Peyer's patch (tissue), 4 donors: ENCODE measurements at regions not wholly inside any gene's neighbourhood (a gene's known extent, or its start where the extent isn't known, plus 50 kb on each side); places are given as distances from the start of the nearest gene placed in this dataset.

Experiments used
- DNase-seq, 3 donors: peaks; one replicate each; pipeline ENCODE4 v3.0.0-alpha.2; 2017 to 2019
- H3K27ac ChIP-seq, 4 donors: fragments of 200-600 bp; sonication (generic); one replicate each; pipeline ENCODE4 v1.5.1; 2016 to 2019
- H3K27me3 ChIP-seq, 2 donors: fragments of 200-600 bp; sonication (generic); one replicate each; pipeline ENCODE4 v1.5.1; 2019
- H3K36me3 ChIP-seq, 3 donors: fragments of 200-600 bp; sonication (generic); one replicate each; pipeline ENCODE4 v1.5.1; 2016 to 2019
- H3K4me1 ChIP-seq, 4 donors: fragments of 200-600 bp; sonication (generic); one replicate each; pipeline ENCODE4 v1.5.1; 2016 to 2019
- H3K4me3 ChIP-seq, 4 donors: fragments of 200-600 bp; sonication (generic); 1 replicate in 3 of 4; 2 replicates in 1 of 4; pipeline ENCODE4 v1.5.1; 2016 to 2019; ENCODE audit warnings: mild to moderate bottlenecking in 1 of 4
- H3K9me3 ChIP-seq, 4 donors: fragments of 200-600 bp; sonication (generic); one replicate each; pipeline ENCODE4 v1.5.1; 2016 to 2019; ENCODE audit warnings: mild to moderate bottlenecking in 1 of 4
- POLR2A ChIP-seq, 2 donors: fragments of 450-650 bp; IDR thresholded peaks; one replicate each; pipeline ENCODE4 v1.5.1; 2017; ENCODE audit warnings: antibody characterized with exemption in 2 of 2, mild to moderate bottlenecking in 2 of 2, moderate library complexity in 2 of 2
- TF ChIP-seq, protein P1 (sequence below), 6 experiments: fragments of 450-650 bp in 4 of 6; fragments of 200-600 bp in 2 of 6; sonication (generic) in 1 of 6; IDR thresholded peaks; one replicate each; pipeline ENCODE4 v1.5.1; 2017 to 2019; ENCODE audit warnings: antibody characterized with exemption in 6 of 6, mild to moderate bottlenecking in 3 of 6, moderate library complexity in 1 of 6

DNA sequence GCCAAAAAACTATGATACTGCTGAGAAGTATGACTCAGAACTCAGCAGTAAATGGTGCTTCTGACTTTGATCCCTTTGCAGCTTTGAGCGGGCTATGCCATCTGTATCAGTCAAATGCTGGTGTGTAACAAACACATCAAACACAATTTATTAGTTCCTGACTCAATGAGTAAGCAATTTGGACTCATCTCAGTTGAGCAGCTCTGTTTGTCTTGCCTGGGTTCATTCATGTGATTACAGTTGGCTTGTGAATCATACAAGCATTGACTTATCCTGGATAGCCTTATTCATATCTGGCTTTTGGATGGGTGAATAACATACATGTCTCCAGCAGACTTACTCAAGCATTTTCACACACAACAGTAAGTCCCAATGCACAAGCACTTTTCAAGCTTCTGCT lies 858.8 kb downstream of the METTL15 start:
- Histone ChIP-seq H3K4me3 (no peak overlapping the region), H3K27me3 (no peaks in the 10 kb centered on the region), H3K27ac (no peak overlapping the region), H3K36me3 (no peaks in the 10 kb centered on the region), H3K4me1 (no peaks in the 10 kb centered on the region), H3K9me3 (no peaks in the 10 kb centered on the region)
- no peak for TF ChIP-seq POLR2A (IDR thresholded peaks at IDR 0.05)
- TF ChIP-seq, protein P1, sequence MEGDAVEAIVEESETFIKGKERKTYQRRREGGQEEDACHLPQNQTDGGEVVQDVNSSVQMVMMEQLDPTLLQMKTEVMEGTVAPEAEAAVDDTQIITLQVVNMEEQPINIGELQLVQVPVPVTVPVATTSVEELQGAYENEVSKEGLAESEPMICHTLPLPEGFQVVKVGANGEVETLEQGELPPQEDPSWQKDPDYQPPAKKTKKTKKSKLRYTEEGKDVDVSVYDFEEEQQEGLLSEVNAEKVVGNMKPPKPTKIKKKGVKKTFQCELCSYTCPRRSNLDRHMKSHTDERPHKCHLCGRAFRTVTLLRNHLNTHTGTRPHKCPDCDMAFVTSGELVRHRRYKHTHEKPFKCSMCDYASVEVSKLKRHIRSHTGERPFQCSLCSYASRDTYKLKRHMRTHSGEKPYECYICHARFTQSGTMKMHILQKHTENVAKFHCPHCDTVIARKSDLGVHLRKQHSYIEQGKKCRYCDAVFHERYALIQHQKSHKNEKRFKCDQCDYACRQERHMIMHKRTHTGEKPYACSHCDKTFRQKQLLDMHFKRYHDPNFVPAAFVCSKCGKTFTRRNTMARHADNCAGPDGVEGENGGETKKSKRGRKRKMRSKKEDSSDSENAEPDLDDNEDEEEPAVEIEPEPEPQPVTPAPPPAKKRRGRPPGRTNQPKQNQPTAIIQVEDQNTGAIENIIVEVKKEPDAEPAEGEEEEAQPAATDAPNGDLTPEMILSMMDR (IDR thresholded peaks at IDR 0.05): no peak
- no peak for DNase-seq

DNA sequence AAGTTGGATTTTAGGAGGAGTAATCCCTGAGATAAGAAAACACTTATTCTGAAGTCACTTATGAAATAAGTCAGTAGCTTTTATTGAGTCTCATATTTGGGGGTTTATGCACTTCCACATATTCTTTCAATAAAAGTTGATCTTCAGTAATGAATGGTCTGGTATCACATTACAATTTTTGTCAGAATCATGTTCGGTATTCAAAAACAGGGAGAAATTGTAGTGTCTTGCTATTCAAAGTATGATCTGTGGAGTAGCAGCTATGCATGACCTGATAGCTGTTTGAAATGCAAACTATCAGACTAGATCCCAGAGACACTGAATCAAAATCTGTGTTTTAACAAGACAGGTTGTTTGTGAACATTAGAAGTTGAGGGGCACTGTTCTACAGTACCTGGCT lies 857.6 kb downstream of the METTL15 start:
- DNase-seq: no peak
- H3K9me3 ChIP-seq: no peaks in the 10 kb centered on the region
- no peak for TF ChIP-seq POLR2A (IDR thresholded peaks at IDR 0.05)
- TF ChIP-seq, protein P1 (IDR thresholded peaks at IDR 0.05): no peak
- no peaks in the 10 kb centered on the region for H3K36me3 ChIP-seq
- H3K27ac ChIP-seq: no peak overlapping the region
- no peak overlapping the region for H3K4me3 ChIP-seq
- H3K4me1 ChIP-seq: no peaks in the 10 kb centered on the region
- no peaks in the 10 kb centered on the region for H3K27me3 ChIP-seq

DNA sequence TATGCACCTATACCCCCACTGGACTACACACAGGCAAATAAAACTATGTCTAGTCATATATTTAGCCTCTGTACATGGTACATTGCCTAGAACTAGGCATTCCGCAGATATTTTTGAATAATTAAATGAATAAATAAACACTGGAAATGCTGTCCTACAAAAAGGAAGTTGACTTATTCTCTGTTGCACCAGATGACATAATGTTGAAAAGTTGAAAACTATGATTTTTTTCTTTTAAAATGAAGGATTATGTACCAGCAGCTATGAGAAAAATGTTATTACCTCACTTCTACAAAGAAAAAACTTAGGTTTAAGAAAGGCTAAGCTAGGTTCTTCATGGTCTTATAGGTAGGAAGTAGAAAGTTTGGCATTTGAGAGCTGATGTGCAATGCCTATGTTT lies 856.6 kb downstream of the METTL15 start:
- no peak for TF ChIP-seq POLR2A (IDR thresholded peaks at IDR 0.05)
- TF ChIP-seq, protein P1 (IDR thresholded peaks at IDR 0.05): no peak
- H3K36me3 ChIP-seq: no peaks in the 10 kb centered on the region
- H3K4me3 ChIP-seq: no peak overlapping the region
- no peaks in the 10 kb centered on the region for H3K4me1 ChIP-seq
- H3K9me3 ChIP-seq: no peaks in the 10 kb centered on the region
- no peak overlapping the region for H3K27ac ChIP-seq
- H3K27me3 ChIP-seq: no peaks in the 10 kb centered on the region
- no peak for DNase-seq

DNA sequence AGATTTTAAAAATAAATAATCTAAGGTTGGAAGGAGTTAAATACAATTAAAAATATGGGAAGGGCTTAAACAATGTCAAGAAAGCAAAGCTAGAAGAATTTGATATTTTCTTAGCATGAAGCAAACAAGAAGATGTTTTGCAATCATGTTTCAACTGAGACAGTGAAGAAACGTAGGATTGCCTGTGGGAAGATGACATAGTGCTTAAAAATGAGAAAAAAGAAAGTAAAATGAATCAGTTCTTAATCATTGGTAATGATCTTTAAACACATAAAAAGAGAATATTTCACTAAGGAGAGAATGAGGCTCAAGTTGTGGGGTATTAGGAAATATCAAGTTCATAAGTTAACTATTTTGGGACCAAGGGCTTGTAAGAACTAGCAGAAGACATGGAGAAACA lies 855.0 kb downstream of the METTL15 start:
- Histone ChIP-seq H3K27me3 (no peaks in the 10 kb centered on the region), H3K36me3 (no peaks in the 10 kb centered on the region), H3K4me3 (no peak overlapping the region), H3K9me3 (no peaks in the 10 kb centered on the region), H3K4me1 (no peaks in the 10 kb centered on the region), H3K27ac (no peak overlapping the region)
- TF ChIP-seq POLR2A (IDR thresholded peaks at IDR 0.05): no peak
- TF ChIP-seq, protein P1 (IDR thresholded peaks at IDR 0.05): no peak
- no peak for DNase-seq

DNA sequence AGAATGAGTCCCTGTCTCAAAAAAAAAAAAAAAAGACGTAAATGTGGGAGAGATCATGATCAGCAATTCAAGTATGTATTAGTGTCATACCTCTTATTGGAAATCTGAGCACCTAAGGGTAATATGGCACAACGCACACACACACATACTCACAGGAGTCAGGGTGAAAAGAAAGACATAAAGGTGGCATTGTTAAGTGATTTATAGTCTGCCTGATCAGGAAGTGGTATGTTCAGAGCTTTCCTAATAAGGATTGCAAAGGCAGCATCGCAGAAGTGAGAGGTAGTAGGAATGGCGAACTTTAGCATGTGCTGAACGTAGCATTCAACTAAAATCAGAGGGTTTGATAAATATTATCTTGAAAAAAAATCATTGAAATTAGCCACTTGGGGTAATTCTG lies 854.3 kb downstream of the METTL15 start:
- Histone ChIP-seq H3K4me1 (no peaks in the 10 kb centered on the region), H3K9me3 (no peaks in the 10 kb centered on the region), H3K27me3 (no peaks in the 10 kb centered on the region), H3K4me3 (no peak overlapping the region), H3K36me3 (no peaks in the 10 kb centered on the region), H3K27ac (no peak overlapping the region)
- no peak for DNase-seq
- TF ChIP-seq POLR2A (IDR thresholded peaks at IDR 0.05): no peak
- TF ChIP-seq, protein P1 (IDR thresholded peaks at IDR 0.05): no peak

DNA sequence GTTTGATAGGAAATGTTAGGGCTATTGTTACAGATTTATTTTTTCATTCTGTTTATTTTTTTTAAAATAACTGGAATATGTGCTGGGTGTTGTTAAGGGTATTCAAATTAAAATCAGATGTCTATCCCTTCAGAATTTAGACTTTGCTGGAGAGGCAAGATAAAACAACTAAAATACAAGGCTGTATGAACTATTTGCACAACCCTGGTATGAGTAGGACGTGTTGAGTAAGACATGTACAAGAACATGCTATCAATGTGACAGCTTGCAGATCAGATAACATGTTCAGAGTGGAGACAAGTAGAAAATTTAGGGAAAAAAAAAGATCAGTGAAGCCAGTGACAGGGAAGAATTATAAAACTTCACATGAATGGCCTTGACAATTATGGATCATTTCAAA lies 853.5 kb downstream of the METTL15 start:
- Histone ChIP-seq H3K27ac (no peak overlapping the region), H3K9me3 (no peaks in the 10 kb centered on the region), H3K4me3 (no peak overlapping the region), H3K27me3 (no peaks in the 10 kb centered on the region), H3K4me1 (no peaks in the 10 kb centered on the region), H3K36me3 (no peaks in the 10 kb centered on the region)
- no peak for TF ChIP-seq POLR2A (IDR thresholded peaks at IDR 0.05)
- TF ChIP-seq, protein P1 (IDR thresholded peaks at IDR 0.05): no peak
- no peak for DNase-seq
